HPDE6-E6E7 (cell line): ENCODE measurements at regions not wholly inside any gene's neighbourhood (a gene's known extent, or its start where the extent isn't known, plus 50 kb on each side); places are given as distances from the start of the nearest gene placed in this dataset.
A peak's percentile ranks its signal among the peaks of the same experiment; 100 is the strongest.

Experiments
- DNase-seq: peaks from one replicate; pipeline ENCODE4 v3.0.0; 2011; ENCODE audit warnings: missing footprints; ENCODE audit errors: extremely low spot score

- peak; percentile 21 for DNase-seq
Observed at GRCh38 chr3:168889666-168890065, 773.8 kb downstream of the MECOM start.

GRCh38 chr3:168888781-168889180, 774.7 kb downstream of the MECOM start:
- DNase-seq: no peak

- DNase-seq: no peak
Observed at GRCh38 chr3:168885028-168885427, 778.5 kb downstream of the MECOM start.

- DNase-seq: peak; percentile 49
Observed at GRCh38 chr3:168884353-168884903, 779.1 kb downstream of the MECOM start.

GRCh38 chr3:168883145-168883544, 780.4 kb downstream of the MECOM start:
- no peak for DNase-seq

- DNase-seq: no peak
Observed at GRCh38 chr3:168881804-168882203, 781.7 kb downstream of the MECOM start.

GRCh38 chr3:168878655-168879054, 782.9 kb upstream of the GOLIM4 start:
- DNase-seq: no peak

- DNase-seq: peak; percentile 40
Observed at GRCh38 chr3:168877899-168878298, 782.2 kb upstream of the GOLIM4 start.

GRCh38 chr3:168876346-168877035, 780.8 kb upstream of the GOLIM4 start:
- DNase-seq: no peak

GRCh38 chr3:168872826-168873225, 777.1 kb upstream of the GOLIM4 start:
- no peak for DNase-seq

- no peak for DNase-seq
Observed at GRCh38 chr3:168870892-168871291, 775.2 kb upstream of the GOLIM4 start.

GRCh38 chr3:168865022-168865551, 769.4 kb upstream of the GOLIM4 start:
- no peak for DNase-seq

- DNase-seq: no peak
Observed at GRCh38 chr3:168864107-168865021, 768.6 kb upstream of the GOLIM4 start.

- no peak for DNase-seq
Observed at GRCh38 chr3:168863561-168863960, 767.8 kb upstream of the GOLIM4 start.

- DNase-seq: no peak
Observed at GRCh38 chr3:168862466-168862865, 766.7 kb upstream of the GOLIM4 start.

GRCh38 chr3:168860592-168860991, 764.9 kb upstream of the GOLIM4 start:
- no peak for DNase-seq

- no peak for DNase-seq
Observed at GRCh38 chr3:168860028-168860427, 764.3 kb upstream of the GOLIM4 start.

GRCh38 chr3:168859574-168859973, 763.9 kb upstream of the GOLIM4 start:
- DNase-seq: no peak

GRCh38 chr3:168859143-168859542, 763.4 kb upstream of the GOLIM4 start:
- no peak for DNase-seq

- no peak for DNase-seq
Observed at GRCh38 chr3:168858327-168858726, 762.6 kb upstream of the GOLIM4 start.

- no peak for DNase-seq
Observed at GRCh38 chr3:168850109-168850508, 754.4 kb upstream of the GOLIM4 start.

GRCh38 chr3:168847291-168847883, 751.7 kb upstream of the GOLIM4 start:
- DNase-seq: no peak
